Amniotic epithelial cell (primary cell): ENCODE measurements at regions not wholly inside any gene's neighbourhood (a gene's known extent, or its start where the extent isn't known, plus 50 kb on each side); places are given as distances from the start of the nearest gene placed in this dataset.

ENCODE experiments used
- DNase-seq: peaks from one replicate; pipeline ENCODE4 v3.0.0-alpha.2; 2010; ENCODE audit warnings: low read depth

GRCh38 chr6:168384045-168385036 is 56.6 kb upstream of the SMOC2 start:
- peak; percentile 73 for DNase-seq

- DNase-seq, result no peak
Observed at GRCh38 chr6:168385037-168385759, 55.8 kb upstream of the SMOC2 start.

- no peak for DNase-seq
Observed at GRCh38 chr6:168385858-168386735, 54.9 kb upstream of the SMOC2 start.

GRCh38 chr6:168386973-168387372 is 54.0 kb upstream of the SMOC2 start:
- DNase-seq, result no peak

- no peak for DNase-seq
Observed at GRCh38 chr6:168387426-168387825, 53.6 kb upstream of the SMOC2 start.

- DNase-seq, result no peak
Observed at GRCh38 chr6:168387911-168388310, 53.1 kb upstream of the SMOC2 start.

- DNase-seq, result no peak
Observed at GRCh38 chr6:168388641-168389633, 52.0 kb upstream of the SMOC2 start.

- DNase-seq, result no peak
Observed at GRCh38 chr6:168390749-168391420, 50.1 kb upstream of the SMOC2 start.
